HG03469 (cell line): ENCODE measurements at regions not wholly inside any gene's neighbourhood (a gene's known extent, or its start where the extent isn't known, plus 50 kb on each side); places are given as distances from the start of the nearest gene placed in this dataset.

Experiments used
- ATAC-seq: cut with Tn5 transposase; IDR thresholded peaks from one replicate; pipeline ENCODE4 v1.9.1; 2021; ENCODE audit warnings: mild to moderate bottlenecking, moderate library complexity, moderate number of reproducible peaks; ENCODE audit not compliant: unreplicated experiment

GRCh38 chr4:123496421-123496820, 99.8 kb downstream of the SPRY1 start:
- ATAC-seq, result no peak

GRCh38 chr4:123497340-123497739, 100.7 kb downstream of the SPRY1 start:
- no peak for ATAC-seq

GRCh38 chr4:123501733-123502132, 105.1 kb downstream of the SPRY1 start:
- ATAC-seq, result no peak

- no peak for ATAC-seq
These were observed 107.2 kb downstream of the SPRY1 start for GRCh38 chr4:123503698-123504363.

- ATAC-seq, result no peak
These were observed 108.8 kb downstream of the SPRY1 start for GRCh38 chr4:123505095-123506010.

- no peak for ATAC-seq
These were observed 109.6 kb downstream of the SPRY1 start for GRCh38 chr4:123506011-123506695.

- ATAC-seq, result no peak
These were observed 110.8 kb downstream of the SPRY1 start for GRCh38 chr4:123507376-123507775.

GRCh38 chr4:123510221-123510620, 113.6 kb downstream of the SPRY1 start:
- no peak for ATAC-seq

GRCh38 chr4:123510659-123511058, 114.1 kb downstream of the SPRY1 start:
- no peak for ATAC-seq

GRCh38 chr4:123516576-123516975, 120.0 kb downstream of the SPRY1 start:
- ATAC-seq, result no peak

GRCh38 chr4:123517176-123517575, 120.6 kb downstream of the SPRY1 start:
- ATAC-seq, result no peak

GRCh38 chr4:123517971-123518370, 121.4 kb downstream of the SPRY1 start:
- no peak for ATAC-seq

- no peak for ATAC-seq
These were observed 123.7 kb downstream of the SPRY1 start for GRCh38 chr4:123520325-123520724.

- ATAC-seq, result no peak
These were observed 125.5 kb downstream of the SPRY1 start for GRCh38 chr4:123522081-123522480.

- no peak for ATAC-seq
These were observed 126.1 kb downstream of the SPRY1 start for GRCh38 chr4:123522646-123523045.

GRCh38 chr4:123524958-123525628, 128.5 kb downstream of the SPRY1 start:
- no peak for ATAC-seq

GRCh38 chr4:123526511-123526910, 129.9 kb downstream of the SPRY1 start:
- no peak for ATAC-seq

GRCh38 chr4:123528501-123529277, 132.1 kb downstream of the SPRY1 start:
- no peak for ATAC-seq

- no peak for ATAC-seq
These were observed 132.6 kb downstream of the SPRY1 start for GRCh38 chr4:123529278-123529568.

- ATAC-seq, result no peak
These were observed 133.8 kb downstream of the SPRY1 start for GRCh38 chr4:123530357-123530756.
